NCI-H1417 (cell line): ENCODE measurements at regions not wholly inside any gene's neighbourhood (a gene's known extent, or its start where the extent isn't known, plus 50 kb on each side); places are given as distances from the start of the nearest gene placed in this dataset.
A peak's percentile ranks its signal among the peaks of the same experiment; 100 is the strongest.
"Not testable (repeated sequence)": the region's sequence is repeated elsewhere in the genome, so short reads cannot be mapped to it uniquely, and the experiment has no call there.

ENCODE experiments used
- DNase-seq, 3 experiments: peaks; one replicate each; lab custom pipeline; 2025; lab: John Stamatoyannopoulos, UW

GRCh38 chr10:21292763-21293517, 232.5 kb downstream of the SKIDA1 start:
- peak in 1 of 3 experiments; percentile 38 for DNase-seq

GRCh38 chr10:21290499-21291160, 234.9 kb downstream of the SKIDA1 start:
- DNase-seq = no peak

GRCh38 chr10:21289961-21290360, 235.5 kb downstream of the SKIDA1 start:
- DNase-seq = no peak

GRCh38 chr10:21289271-21289670, 236.2 kb downstream of the SKIDA1 start:
- no peak for DNase-seq

- DNase-seq = no peak
Observed at GRCh38 chr10:21285742-21286331, 239.6 kb downstream of the SKIDA1 start.

- DNase-seq = no peak
Observed at GRCh38 chr10:21285207-21285606, 240.3 kb downstream of the SKIDA1 start.

GRCh38 chr10:21284301-21284700, 241.2 kb downstream of the SKIDA1 start:
- DNase-seq = no peak

GRCh38 chr10:21283053-21283452, 242.4 kb downstream of the SKIDA1 start:
- DNase-seq = not testable (repeated sequence)

GRCh38 chr10:21281765-21282484, 243.6 kb downstream of the SKIDA1 start:
- DNase-seq = no peak

- no peak for DNase-seq
Observed at GRCh38 chr10:21280971-21281572, 244.4 kb downstream of the SKIDA1 start.

GRCh38 chr10:21280037-21280436, 245.4 kb downstream of the SKIDA1 start:
- DNase-seq = no peak

- no peak for DNase-seq
Observed at GRCh38 chr10:21279217-21279575, 246.3 kb downstream of the SKIDA1 start.

- peak; percentile 40 to 74 (median 67) for DNase-seq
Observed at GRCh38 chr10:21278491-21279216, 246.8 kb downstream of the SKIDA1 start.

- DNase-seq = no peak
Observed at GRCh38 chr10:21273400-21273968, 252.0 kb downstream of the SKIDA1 start.

- no peak for DNase-seq
Observed at GRCh38 chr10:21272643-21273399, 252.7 kb downstream of the SKIDA1 start.

GRCh38 chr10:21270976-21271375, 254.5 kb downstream of the SKIDA1 start:
- DNase-seq = no peak

- DNase-seq = no peak
Observed at GRCh38 chr10:21269289-21269688, 256.2 kb downstream of the SKIDA1 start.

- DNase-seq = no peak
Observed at GRCh38 chr10:21265622-21266021, 259.9 kb downstream of the SKIDA1 start.

- DNase-seq = no peak
Observed at GRCh38 chr10:21264271-21264670, 261.2 kb downstream of the SKIDA1 start.

GRCh38 chr10:21263839-21264238, 261.6 kb downstream of the SKIDA1 start:
- DNase-seq = no peak
